NCI-H2081 treated with DMSO at 0.1 percent for 48 hours (cell line): ENCODE measurements at regions not wholly inside any gene's neighbourhood (a gene's known extent, or its start where the extent isn't known, plus 50 kb on each side); places are given as distances from the start of the nearest gene placed in this dataset.
"Not testable (repeated sequence)": the region's sequence is repeated elsewhere in the genome, so short reads cannot be mapped to it uniquely, and the experiment has no call there.

Source experiments
- DNase-seq: peaks from one replicate; lab custom pipeline; 2025; lab: John Stamatoyannopoulos, UW

GRCh38 chr12:47348206-47348605 lies 268.4 kb upstream of the AMIGO2 start:
- no peak for DNase-seq

DNA sequence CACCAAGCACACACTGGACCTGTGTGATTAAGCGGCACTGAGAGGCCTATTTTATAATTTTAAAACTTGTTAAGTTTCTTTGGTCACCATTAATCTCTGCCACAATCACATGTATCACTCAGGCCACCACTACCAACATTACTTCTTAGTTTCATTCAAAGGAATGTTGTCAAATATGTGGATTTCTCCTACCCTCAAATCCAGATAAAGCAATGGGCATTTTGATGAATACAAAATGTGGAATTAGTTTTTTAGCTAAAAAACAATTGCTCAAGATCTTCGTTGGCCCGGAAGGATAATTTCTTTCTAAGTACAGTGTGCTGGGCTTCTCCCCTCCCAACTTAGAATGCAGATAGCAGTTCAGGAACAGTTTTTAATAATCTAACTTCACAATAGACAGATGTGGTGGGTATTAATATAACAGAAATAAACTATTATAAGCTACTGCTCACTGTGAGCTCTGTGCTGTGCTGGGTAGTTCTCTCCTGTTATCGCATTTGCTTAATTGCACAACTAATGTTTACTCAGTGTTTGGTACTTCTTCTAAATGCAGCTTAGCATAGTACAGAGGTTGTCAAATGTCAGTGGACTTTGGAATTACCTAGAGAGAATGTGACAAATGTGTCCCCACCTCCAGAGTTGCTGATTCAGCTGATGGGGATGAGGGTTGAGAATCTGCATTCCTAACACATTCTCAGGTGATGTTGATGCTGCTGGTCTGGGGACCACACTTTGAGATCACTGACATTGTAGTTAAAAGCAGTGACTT lies 266.7 kb upstream of the AMIGO2 start:
- no peak for DNase-seq

- no peak for DNase-seq
Observed at GRCh38 chr12:47343684-47344567, 264.2 kb upstream of the AMIGO2 start.

DNA sequence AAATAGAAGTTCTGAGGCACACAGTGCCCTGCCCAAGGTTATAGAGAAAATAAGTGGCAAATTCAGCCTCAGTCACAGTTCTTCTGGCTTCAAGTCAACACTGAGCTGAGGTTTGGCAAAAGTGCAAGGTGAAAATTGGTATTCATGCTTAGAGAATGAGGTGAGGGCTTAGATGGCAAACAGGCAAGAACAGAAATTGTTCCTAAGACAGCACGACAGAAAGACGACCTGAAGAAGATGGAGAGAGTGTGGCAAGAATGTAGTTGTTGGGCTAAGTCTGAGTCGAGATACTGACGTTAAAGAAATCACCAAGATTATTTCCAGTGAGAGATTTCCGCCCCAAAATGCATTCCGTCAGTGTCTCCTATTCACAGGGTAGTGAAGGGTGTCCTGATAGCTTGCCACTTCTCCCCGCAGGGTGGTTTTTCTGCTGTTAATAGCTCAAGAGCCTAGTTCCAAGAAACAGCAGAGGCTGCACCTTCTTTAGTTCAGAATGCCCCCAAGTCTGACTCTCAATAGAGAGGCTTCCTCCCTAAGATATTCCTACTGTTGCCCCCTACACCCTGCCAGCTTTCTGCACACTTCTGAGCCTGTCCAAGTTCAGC lies 260.8 kb upstream of the AMIGO2 start:
- DNase-seq, result no peak

DNA sequence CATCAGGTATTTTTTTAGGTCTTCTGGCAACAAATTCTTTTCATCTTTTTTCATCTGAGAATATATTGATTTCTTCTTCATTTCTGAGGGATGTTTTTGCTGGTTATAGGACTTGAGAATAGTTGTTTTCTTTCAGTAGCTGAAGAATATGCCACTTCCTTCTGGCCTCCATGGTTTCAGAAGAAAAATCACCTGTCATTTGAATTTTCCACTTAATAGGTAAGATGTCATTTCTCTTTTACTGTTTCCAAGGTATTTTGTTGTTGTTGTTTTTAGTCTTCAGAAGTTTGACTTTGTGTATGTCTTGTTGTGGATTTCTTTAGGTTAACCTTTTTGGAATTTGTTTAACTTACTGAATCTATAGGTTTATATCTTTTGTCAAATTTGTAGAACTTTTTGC lies 257.8 kb upstream of the AMIGO2 start:
- no peak for DNase-seq

- DNase-seq, result not testable (repeated sequence)
Observed at GRCh38 chr12:47333271-47333858, 253.6 kb upstream of the AMIGO2 start.

- DNase-seq, result no peak
Observed at GRCh38 chr12:47328831-47329545, 249.2 kb upstream of the AMIGO2 start.

- no peak for DNase-seq
Observed at GRCh38 chr12:47326190-47326589, 246.4 kb upstream of the AMIGO2 start.

- DNase-seq, result no peak
Observed at GRCh38 chr12:47323802-47324201, 244.0 kb upstream of the AMIGO2 start.

DNA sequence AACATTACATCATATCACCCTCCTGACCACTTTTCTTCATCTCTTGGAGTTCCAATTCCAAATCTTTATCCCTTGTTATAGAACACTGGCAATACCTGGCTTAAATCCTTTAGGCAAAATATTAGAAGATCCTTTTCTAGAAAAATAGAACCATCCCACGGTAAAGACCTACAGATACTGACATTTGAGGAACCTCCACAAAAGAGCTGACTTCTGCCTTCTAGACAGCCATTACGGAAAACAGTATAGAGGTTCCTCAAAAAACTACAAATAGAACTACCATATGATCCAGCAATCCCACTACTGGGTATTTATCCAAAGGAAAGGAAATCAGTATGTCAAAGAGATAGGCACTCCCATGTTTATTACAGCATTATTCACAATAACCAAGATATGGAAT lies 241.7 kb upstream of the AMIGO2 start:
- DNase-seq, result no peak

DNA sequence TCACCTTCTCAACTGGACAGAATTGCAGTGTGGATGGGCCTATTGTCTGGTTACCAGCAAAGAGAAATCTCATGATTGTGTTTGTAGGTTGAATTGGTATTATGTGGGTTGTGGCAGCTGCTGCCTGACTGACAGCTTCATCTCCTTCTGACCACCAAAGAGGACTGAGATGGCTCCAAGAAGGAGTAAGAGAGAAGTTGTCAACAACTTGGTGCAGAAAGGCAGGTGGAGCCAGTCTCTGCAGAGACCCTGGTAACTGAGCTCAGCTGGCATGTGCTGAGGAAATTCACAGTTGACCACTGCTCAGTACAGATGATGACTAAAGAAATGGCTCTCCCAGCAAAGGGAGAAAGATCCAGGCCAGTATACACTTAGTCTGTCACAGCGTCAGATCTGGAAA lies 240.0 kb upstream of the AMIGO2 start:
- no peak for DNase-seq

DNA sequence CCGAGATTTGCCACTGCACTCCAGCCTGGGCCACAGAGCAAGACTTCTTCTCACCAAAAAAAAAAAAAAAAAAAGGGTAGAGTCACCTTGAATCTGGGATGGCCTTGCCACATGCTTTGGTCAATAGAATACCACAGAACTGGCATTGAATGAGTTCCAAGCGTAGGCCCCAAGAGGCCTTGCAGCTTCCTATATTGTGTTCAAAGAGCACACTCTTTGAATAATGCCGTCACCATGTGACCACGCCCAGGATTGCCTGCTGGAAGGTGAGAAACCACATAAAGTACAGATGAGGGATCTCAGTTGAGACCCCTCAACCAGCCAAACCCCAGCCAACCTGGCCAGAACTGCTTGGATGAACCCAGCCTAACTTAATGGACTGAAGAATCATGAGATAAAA lies 239.2 kb upstream of the AMIGO2 start:
- DNase-seq, result no peak

GRCh38 chr12:47317175-47317915 lies 237.6 kb upstream of the AMIGO2 start:
- DNase-seq, result no peak

- no peak for DNase-seq
Observed at GRCh38 chr12:47316609-47317049, 236.9 kb upstream of the AMIGO2 start.

DNA sequence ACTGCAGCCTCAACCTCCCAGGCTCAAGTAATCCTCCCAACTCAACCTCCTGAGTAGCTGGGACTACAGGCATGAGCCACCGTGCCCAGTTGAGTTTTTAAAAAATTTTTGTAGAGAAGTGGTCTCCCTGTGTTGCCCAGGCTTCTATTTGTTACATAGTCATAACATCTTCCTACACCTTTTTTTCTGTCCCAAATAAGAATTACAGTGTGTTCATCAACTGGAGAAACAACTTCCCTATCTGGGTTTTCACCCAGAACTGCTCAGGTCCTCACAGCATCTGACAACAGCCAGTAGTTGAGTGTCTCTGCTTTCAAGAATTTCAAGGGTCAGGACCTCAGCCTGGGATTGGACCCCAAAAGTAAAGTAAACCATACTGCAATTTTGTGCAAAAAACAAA lies 235.2 kb upstream of the AMIGO2 start:
- DNase-seq, result no peak

- no peak for DNase-seq
Observed at GRCh38 chr12:47312808-47313426, 233.2 kb upstream of the AMIGO2 start.

- DNase-seq, result no peak
Observed at GRCh38 chr12:47312147-47312546, 232.4 kb upstream of the AMIGO2 start.

- DNase-seq, result no peak
Observed at GRCh38 chr12:47311568-47311967, 231.8 kb upstream of the AMIGO2 start.

DNA sequence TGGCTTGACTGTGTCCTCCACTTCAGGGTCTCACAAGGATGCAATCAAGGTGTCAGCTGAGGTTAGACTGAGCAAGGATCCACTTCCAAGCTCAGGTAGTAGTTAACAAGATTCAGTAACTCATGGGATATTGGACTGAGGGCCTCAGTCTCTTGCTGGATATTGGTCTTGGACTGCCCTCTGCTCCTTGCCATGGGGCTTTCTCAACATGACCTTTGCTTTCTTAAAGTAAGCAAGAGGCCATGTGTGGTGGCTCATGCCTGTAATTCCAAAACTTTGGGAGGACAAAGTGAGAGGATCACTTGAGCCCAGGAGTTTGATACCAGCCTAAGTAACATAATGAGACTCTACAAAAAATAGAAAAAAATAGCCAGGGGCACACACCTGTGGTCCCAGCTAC lies 231.3 kb upstream of the AMIGO2 start:
- no peak for DNase-seq

GRCh38 chr12:47308672-47309071 lies 228.9 kb upstream of the AMIGO2 start:
- no peak for DNase-seq
